PC-9 (cell line): ENCODE measurements at regions not wholly inside any gene's neighbourhood (a gene's known extent, or its start where the extent isn't known, plus 50 kb on each side); places are given as distances from the start of the nearest gene placed in this dataset.

ENCODE experiments used
- BruUV-seq: library from RNA; stranded (reverse); fragments of 400-500 nt; replicated peaks from 2 replicates; lab custom pipeline; 2021; lab: Mats Ljungman, UMichigan
- CTCF ChIA-PET: fragments of 300-600 bp; sonication (Branson Sonifier 250); formaldehyde crosslinking; loops from one replicate; lab custom pipeline; 2022; ENCODE audit warnings: antibody characterized with exemption; lab: Charles Lee
- POLR2A ChIA-PET: fragments of 300-600 bp; sonication (Branson Sonifier 250); formaldehyde crosslinking; loops from one replicate; lab custom pipeline; 2022; ENCODE audit warnings: antibody characterized with exemption; ENCODE audit not compliant: unreplicated experiment; lab: Charles Lee
- DNase-seq, 2 experiments: peaks; one replicate each; pipeline versions ENCODE4 v3.0.0 to v3.0.0-alpha.2; 2015 to 2022; ENCODE audit warnings: mixed read lengths in 1 of 2
- H2AFZ ChIP-seq: fragments of 200-600 bp; sonication (generic); 2 replicates; pipeline ENCODE4 v1.8.1; 2017; ENCODE audit warnings: antibody characterized with exemption
- H3F3A ChIP-seq: fragments of 200-600 bp; sonication (generic); 2 replicates; pipeline ENCODE4 v1.8.1; 2017; ENCODE audit warnings: antibody characterized with exemption, mild to moderate bottlenecking, low read depth; ENCODE audit not compliant: insufficient read depth
- H3K27ac ChIP-seq: fragments of 200-600 bp; sonication (generic); 2 replicates; pipeline ENCODE4 v1.6.1; 2016; ENCODE audit warnings: mixed run types
- H3K27me3 ChIP-seq: fragments of 200-600 bp; sonication (generic); 2 replicates; pipeline ENCODE4 v1.6.1; 2016; ENCODE audit warnings: low read depth, mixed run types; ENCODE audit not compliant: insufficient read depth
- H3K36me3 ChIP-seq: fragments of 200-600 bp; sonication (generic); 2 replicates; pipeline ENCODE4 v1.6.1; 2016; ENCODE audit warnings: low read depth, mixed run types
- H3K4me1 ChIP-seq: fragments of 200-600 bp; sonication (generic); replicated peaks from 2 replicates; pipeline ENCODE4 v1.6.1; 2016; ENCODE audit warnings: mixed run types; ENCODE audit not compliant: insufficient read depth
- H3K4me2 ChIP-seq: fragments of 200-600 bp; sonication (generic); 2 replicates; pipeline ENCODE4 v1.6.1; 2017; ENCODE audit warnings: mixed run types
- H3K4me3 ChIP-seq: fragments of 200-600 bp; sonication (generic); 2 replicates; pipeline ENCODE4 v1.6.1; 2016; ENCODE audit warnings: mixed run types
- H3K79me2 ChIP-seq: fragments of 200-600 bp; sonication (generic); 2 replicates; pipeline ENCODE4 v1.6.1; 2017; ENCODE audit warnings: low read depth, mixed run types
- H3K9me2 ChIP-seq: fragments of 200-600 bp; sonication (generic); 2 replicates; pipeline ENCODE4 v1.8.1; 2017; ENCODE audit warnings: mild to moderate bottlenecking; ENCODE audit not compliant: insufficient read depth
- H3K9me3 ChIP-seq: fragments of 200-600 bp; sonication (generic); 2 replicates; pipeline ENCODE4 v1.8.1; 2016; ENCODE audit warnings: low read depth; ENCODE audit not compliant: insufficient read depth
- H4K20me1 ChIP-seq: fragments of 200-600 bp; sonication (generic); 2 replicates; pipeline ENCODE4 v1.8.1; 2017; ENCODE audit not compliant: insufficient read depth
- EZH2 ChIP-seq: fragments of 200-600 bp; sonication (generic); IDR thresholded peaks from 2 replicates; pipeline ENCODE4 v1.8.0; 2017; ENCODE audit warnings: antibody characterized with exemption, low read depth
- intact Hi-C: fragments of 100-400 bp; cut with micrococcal nuclease; formaldehyde crosslinking; loops from one replicate; pipeline ENCODE4 v1.10.0; 2022; ENCODE audit not compliant: unreplicated experiment
- TF ChIP-seq, protein P1 (sequence below): fragments of 200-600 bp; sonication (generic); conservative IDR thresholded peaks from 2 replicates; pipeline ENCODE4 v1.6.1; 2017; ENCODE audit warnings: mixed run types, antibody characterized with exemption, mild to moderate bottlenecking, moderate library complexity

- BruUV-seq: no TSS peak
These were observed 773.2 kb downstream of the FRK start for GRCh38 chr6:115287467-115287866.

GRCh38 chr6:115276881-115277565 is 783.7 kb downstream of the FRK start:
- POLR2A ChIA-PET: no interaction called here
- Histone ChIP-seq H3K9me3 (no peaks in the 10 kb centered on the region; the same call in 1 of the 2 replicates), H3K9me2 (no peaks in the 10 kb centered on the region), H3F3A (no peaks in the 10 kb centered on the region), H3K4me1 (no peaks in the 10 kb centered on the region), H3K36me3 (no peaks in the 10 kb centered on the region), H3K4me3 (no peak overlapping the region), H3K4me2 (no peak overlapping the region), H3K27me3 (no peaks in the 10 kb centered on the region), H2AFZ (no peak overlapping the region), H4K20me1 (no peaks in the 10 kb centered on the region), H3K79me2 (no peaks in the 10 kb centered on the region), H3K27ac (no peak overlapping the region)
- intact Hi-C loops: no loop called here
- TF ChIP-seq EZH2: no peak
- TF ChIP-seq, protein P1, sequence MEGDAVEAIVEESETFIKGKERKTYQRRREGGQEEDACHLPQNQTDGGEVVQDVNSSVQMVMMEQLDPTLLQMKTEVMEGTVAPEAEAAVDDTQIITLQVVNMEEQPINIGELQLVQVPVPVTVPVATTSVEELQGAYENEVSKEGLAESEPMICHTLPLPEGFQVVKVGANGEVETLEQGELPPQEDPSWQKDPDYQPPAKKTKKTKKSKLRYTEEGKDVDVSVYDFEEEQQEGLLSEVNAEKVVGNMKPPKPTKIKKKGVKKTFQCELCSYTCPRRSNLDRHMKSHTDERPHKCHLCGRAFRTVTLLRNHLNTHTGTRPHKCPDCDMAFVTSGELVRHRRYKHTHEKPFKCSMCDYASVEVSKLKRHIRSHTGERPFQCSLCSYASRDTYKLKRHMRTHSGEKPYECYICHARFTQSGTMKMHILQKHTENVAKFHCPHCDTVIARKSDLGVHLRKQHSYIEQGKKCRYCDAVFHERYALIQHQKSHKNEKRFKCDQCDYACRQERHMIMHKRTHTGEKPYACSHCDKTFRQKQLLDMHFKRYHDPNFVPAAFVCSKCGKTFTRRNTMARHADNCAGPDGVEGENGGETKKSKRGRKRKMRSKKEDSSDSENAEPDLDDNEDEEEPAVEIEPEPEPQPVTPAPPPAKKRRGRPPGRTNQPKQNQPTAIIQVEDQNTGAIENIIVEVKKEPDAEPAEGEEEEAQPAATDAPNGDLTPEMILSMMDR: no peak
- DNase-seq: no peak
- no TSS peak for BruUV-seq
- CTCF ChIA-PET: no interaction called here

More at GRCh38 chr6:115287467-115287866, 773.2 kb downstream of the FRK start:
- H3K9me3 ChIP-seq: no peaks in the 10 kb centered on the region
- no peak overlapping the region for H3K4me2 ChIP-seq
- intact Hi-C loops: no loop called here
- no peaks in the 10 kb centered on the region for H3K4me1 ChIP-seq
- H3K79me2 ChIP-seq: no peaks in the 10 kb centered on the region
- H4K20me1 ChIP-seq: no peaks in the 10 kb centered on the region
- DNase-seq: no peak
- no peaks in the 10 kb centered on the region for H3K27me3 ChIP-seq
- H3K36me3 ChIP-seq: no peaks in the 10 kb centered on the region
- no peak overlapping the region for H3K4me3 ChIP-seq
- no peaks in the 10 kb centered on the region for H3F3A ChIP-seq
- ChIA-PET POLR2A (no interaction called here), CTCF (no interaction called here)
- TF ChIP-seq EZH2: no peak
- TF ChIP-seq, protein P1: no peak
- H2AFZ ChIP-seq: no peak overlapping the region
- H3K9me2 ChIP-seq: no peaks in the 10 kb centered on the region
- H3K27ac ChIP-seq: no peak overlapping the region

GRCh38 chr6:115272311-115272710 is 788.4 kb downstream of the FRK start:
- intact Hi-C loops: no loop called here
- no peak overlapping the region for H3K4me2 ChIP-seq
- H2AFZ ChIP-seq: no peak overlapping the region
- BruUV-seq: no TSS peak
- no peak for DNase-seq
- H3K9me2 ChIP-seq: no peaks in the 10 kb centered on the region
- H3K27me3 ChIP-seq: no peaks in the 10 kb centered on the region
- no peaks in the 10 kb centered on the region for H4K20me1 ChIP-seq
- TF ChIP-seq EZH2: no peak
- TF ChIP-seq, protein P1: no peak
- H3F3A ChIP-seq: no peaks in the 10 kb centered on the region
- POLR2A ChIA-PET: no interaction called here
- H3K36me3 ChIP-seq: no peaks in the 10 kb centered on the region
- no peak overlapping the region for H3K4me3 ChIP-seq
- CTCF ChIA-PET: no interaction called here
- no peak overlapping the region for H3K27ac ChIP-seq
- H3K4me1 ChIP-seq: no peaks in the 10 kb centered on the region
- no peaks in the 10 kb centered on the region; the same call in 1 of the 2 replicates for H3K9me3 ChIP-seq
- H3K79me2 ChIP-seq: no peaks in the 10 kb centered on the region
